CD4-positive, CD25-positive, alpha-beta regulatory T cell (primary cell): ENCODE measurements at regions not wholly inside any gene's neighbourhood (a gene's known extent, or its start where the extent isn't known, plus 50 kb on each side); places are given as distances from the start of the nearest gene placed in this dataset.

ENCODE experiments used
- ATAC-seq, 2 donors: fragments of 150-1000 bp; cut with Tn5 transposase; one replicate each; pipeline ENCODE4 v1.10.0; 2021; ENCODE audit warnings: low read depth in 2 of 2, moderate number of reproducible peaks in 2 of 2, moderate library complexity in 1 of 2
- DNase-seq, 3 donors: peaks; one replicate each; pipeline versions ENCODE4 v3.0.0 to v3.0.0-alpha.2; 2012 to 2022; ENCODE audit warnings: mixed read lengths in 1 of 3
- H3K27ac ChIP-seq: one replicate; pipeline ENCODE4 v1.7.0; 2013; ENCODE audit warnings: mild to moderate bottlenecking, low read length; ENCODE audit not compliant: insufficient read depth, poor library complexity, severe bottlenecking
- H3K27me3 ChIP-seq: one replicate; pipeline ENCODE4 v1.7.0; 2013; ENCODE audit warnings: low read length; ENCODE audit not compliant: control insufficient read depth, insufficient read depth
- H3K36me3 ChIP-seq: one replicate; pipeline ENCODE4 v1.7.0; 2013; ENCODE audit warnings: mild to moderate bottlenecking, low read length, moderate library complexity; ENCODE audit not compliant: control insufficient read depth, insufficient read depth
- H3K4me1 ChIP-seq: 2 replicates; pipeline ENCODE4 v1.7.0; 2013; ENCODE audit warnings: mild to moderate bottlenecking, low read length; ENCODE audit not compliant: insufficient read depth, control insufficient read depth, poor library complexity, severe bottlenecking
- H3K4me3 ChIP-seq: one replicate; pipeline ENCODE4 v1.7.0; 2013; ENCODE audit warnings: low read depth, mild to moderate bottlenecking, low read length, moderate library complexity
- H3K9me3 ChIP-seq, 2 experiments: 1 replicate in 1 of 2; 2 replicates in 1 of 2; pipeline ENCODE4 v1.7.0; 2013; ENCODE audit warnings: low read length in 2 of 2, mild to moderate bottlenecking in 1 of 2, moderate library complexity in 1 of 2; ENCODE audit not compliant: control insufficient read depth in 2 of 2
- H3K27ac Mint-ChIP-seq, 3 donors: one replicate each; pipeline ENCODE4 v1.8.0; 2020 to 2022; ENCODE audit warnings: mild to moderate bottlenecking in 3 of 3, mixed read lengths in 3 of 3, moderate library complexity in 2 of 3
- H3K27me3 Mint-ChIP-seq: one replicate; pipeline ENCODE4 v1.8.0; 2022; ENCODE audit warnings: mild to moderate bottlenecking, mixed read lengths
- H3K36me3 Mint-ChIP-seq: one replicate; pipeline ENCODE4 v1.8.0; 2020; ENCODE audit warnings: mixed read lengths
- H3K4me1 Mint-ChIP-seq, 4 donors: one replicate each; pipeline ENCODE4 v1.8.0; 2020 to 2022; ENCODE audit warnings: mixed read lengths in 4 of 4, mild to moderate bottlenecking in 1 of 4
- H3K4me3 Mint-ChIP-seq, 4 donors: one replicate each; pipeline ENCODE4 v1.8.0; 2020 to 2022; ENCODE audit warnings: mild to moderate bottlenecking in 4 of 4, mixed read lengths in 4 of 4, moderate library complexity in 3 of 4
- H3K9me3 Mint-ChIP-seq, 7 donors: one replicate each; pipeline ENCODE4 v1.8.0; 2020 to 2022; ENCODE audit warnings: mixed read lengths in 7 of 7, mild to moderate bottlenecking in 3 of 7, moderate library complexity in 2 of 7

DNA sequence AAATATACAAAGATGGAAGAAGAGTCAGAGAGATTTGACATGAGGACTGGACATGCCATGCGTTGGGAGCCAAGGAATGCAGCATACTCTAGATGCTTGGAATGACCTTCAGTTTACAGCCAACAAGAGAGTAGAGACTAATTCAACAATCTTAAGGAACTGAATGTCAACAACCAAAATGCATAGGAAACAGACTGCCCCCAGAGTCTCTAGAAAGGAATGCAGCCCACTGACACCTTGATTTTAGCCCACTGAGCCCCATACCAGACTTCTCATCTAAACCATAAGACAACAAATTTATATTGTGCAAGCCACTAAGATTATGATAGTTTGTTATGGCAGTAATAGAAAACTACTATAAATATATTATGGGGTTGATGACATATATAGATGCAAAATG, 611.2 kb downstream of the RPS29 start:
- Mint-ChIP-seq H3K4me1 (no peaks in the 10 kb centered on the region), H3K4me3 (no peak overlapping the region), H3K27ac (no peak overlapping the region), H3K9me3 (peaks cover 0 to 8% (median 3%) of the 10 kb centered on the region in 7 donors), H3K27me3 (no peaks in the 10 kb centered on the region), H3K36me3 (no peaks in the 10 kb centered on the region)
- H3K36me3 ChIP-seq: no peaks in the 10 kb centered on the region
- DNase-seq (no peak), ATAC-seq (no peak)
- H3K9me3 ChIP-seq: no peaks in the 10 kb centered on the region
- no peaks in the 10 kb centered on the region for H3K27me3 ChIP-seq
- H3K4me3 ChIP-seq: no peak overlapping the region
- H3K27ac ChIP-seq: no peak overlapping the region
- H3K4me1 ChIP-seq: no peaks in the 10 kb centered on the region

GRCh38 chr14:48973151-48973550, 613.0 kb downstream of the RPS29 start:
- H3K9me3 ChIP-seq: no peaks in the 10 kb centered on the region
- no peaks in the 10 kb centered on the region for H3K36me3 Mint-ChIP-seq
- no peaks in the 10 kb centered on the region for H3K36me3 ChIP-seq
- no peaks in the 10 kb centered on the region for H3K4me1 Mint-ChIP-seq
- no peak overlapping the region for H3K4me3 ChIP-seq
- peaks cover 0 to 4% (median 0%) of the 10 kb centered on the region in 7 donors for H3K9me3 Mint-ChIP-seq
- no peaks in the 10 kb centered on the region for H3K27me3 Mint-ChIP-seq
- no peak for ATAC-seq
- no peaks in the 10 kb centered on the region for H3K27me3 ChIP-seq
- no peak overlapping the region for H3K4me3 Mint-ChIP-seq
- no peak for DNase-seq
- no peaks in the 10 kb centered on the region for H3K4me1 ChIP-seq
- no peak overlapping the region for H3K27ac ChIP-seq
- no peak overlapping the region for H3K27ac Mint-ChIP-seq

GRCh38 chr14:48970943-48971342, 615.2 kb downstream of the RPS29 start:
- Histone ChIP-seq H3K36me3 (no peaks in the 10 kb centered on the region), H3K4me1 (no peaks in the 10 kb centered on the region), H3K27ac (no peak overlapping the region), H3K27me3 (no peaks in the 10 kb centered on the region), H3K4me3 (no peak overlapping the region), H3K9me3 (no peaks in the 10 kb centered on the region)
- H3K27ac Mint-ChIP-seq: no peak overlapping the region
- peaks cover 0 to 4% (median 0%) of the 10 kb centered on the region in 7 donors for H3K9me3 Mint-ChIP-seq
- H3K27me3 Mint-ChIP-seq: no peaks in the 10 kb centered on the region
- no peak for DNase-seq
- ATAC-seq: no peak
- H3K4me1 Mint-ChIP-seq: no peaks in the 10 kb centered on the region
- no peaks in the 10 kb centered on the region for H3K36me3 Mint-ChIP-seq
- no peak overlapping the region for H3K4me3 Mint-ChIP-seq

DNA sequence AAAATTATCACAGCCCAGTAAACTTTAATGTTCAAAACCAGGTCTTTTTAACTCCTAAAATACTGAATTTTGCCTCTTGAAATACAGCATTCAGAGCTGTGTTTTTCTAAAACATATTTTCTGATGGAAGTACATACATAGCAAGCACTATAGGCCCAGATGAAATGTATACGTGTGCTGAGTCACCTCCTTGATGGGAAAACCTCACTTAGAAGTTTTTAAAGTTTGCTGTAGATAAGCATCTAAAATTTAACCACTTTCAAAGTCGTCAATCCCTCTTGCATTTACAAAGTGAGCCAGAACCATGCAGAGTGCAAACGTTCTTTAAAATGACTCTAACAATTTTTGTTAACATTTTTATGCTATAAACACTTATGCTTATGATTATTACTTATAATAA, 618.8 kb downstream of the RPS29 start:
- no peaks in the 10 kb centered on the region for H3K36me3 Mint-ChIP-seq
- H3K27ac Mint-ChIP-seq: no peak overlapping the region
- H3K27ac ChIP-seq: no peak overlapping the region
- no peaks in the 10 kb centered on the region for H3K4me1 Mint-ChIP-seq
- no peaks in the 10 kb centered on the region for H3K4me1 ChIP-seq
- no peak for DNase-seq
- no peaks in the 10 kb centered on the region for H3K27me3 ChIP-seq
- peaks cover 0 to 5% (median 0%) of the 10 kb centered on the region in 7 donors for H3K9me3 Mint-ChIP-seq
- no peaks in the 10 kb centered on the region for H3K36me3 ChIP-seq
- no peaks in the 10 kb centered on the region for H3K27me3 Mint-ChIP-seq
- no peak for ATAC-seq
- H3K4me3 ChIP-seq: no peak overlapping the region
- H3K4me3 Mint-ChIP-seq: no peak overlapping the region
- H3K9me3 ChIP-seq: no peaks in the 10 kb centered on the region

DNA sequence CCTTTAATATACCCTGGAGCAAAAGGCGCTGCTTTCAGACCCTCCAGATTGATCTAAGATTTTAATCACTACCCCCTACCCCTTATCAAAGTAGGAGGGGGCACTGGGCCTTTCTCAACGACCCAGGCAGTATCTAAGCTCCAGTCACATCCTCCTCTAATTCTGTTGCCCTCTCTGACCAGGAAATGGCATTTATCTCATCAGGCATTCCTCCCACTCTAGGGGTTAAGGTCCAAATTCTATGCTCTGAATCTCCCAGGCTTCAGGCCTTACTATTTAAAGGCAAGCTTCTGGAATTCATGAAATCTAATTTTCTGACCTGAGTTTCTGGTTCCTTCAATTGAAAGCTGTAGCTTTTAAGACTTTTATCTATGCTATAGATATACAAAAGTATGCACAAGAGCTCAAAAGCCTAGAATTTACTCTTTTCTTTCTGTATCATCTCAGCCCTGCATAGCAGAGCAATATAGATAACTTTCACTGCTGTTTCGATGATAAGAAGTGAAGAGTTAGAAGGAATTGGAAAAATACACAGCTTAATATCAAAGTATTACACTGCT, 622.9 kb downstream of the RPS29 start:
- Histone ChIP-seq H3K4me1 (no peaks in the 10 kb centered on the region), H3K4me3 (no peak overlapping the region), H3K27me3 (no peaks in the 10 kb centered on the region), H3K27ac (no peak overlapping the region), H3K36me3 (no peaks in the 10 kb centered on the region), H3K9me3 (no peaks in the 10 kb centered on the region)
- no peak overlapping the region for H3K27ac Mint-ChIP-seq
- no peaks in the 10 kb centered on the region for H3K36me3 Mint-ChIP-seq
- peaks cover 0 to 15% (median 3%) of the 10 kb centered on the region in 7 donors for H3K9me3 Mint-ChIP-seq
- ATAC-seq: no peak
- DNase-seq: no peak
- H3K4me1 Mint-ChIP-seq: no peaks in the 10 kb centered on the region
- peaks cover 4% of the 10 kb centered on the region for H3K27me3 Mint-ChIP-seq
- H3K4me3 Mint-ChIP-seq: no peak overlapping the region

DNA sequence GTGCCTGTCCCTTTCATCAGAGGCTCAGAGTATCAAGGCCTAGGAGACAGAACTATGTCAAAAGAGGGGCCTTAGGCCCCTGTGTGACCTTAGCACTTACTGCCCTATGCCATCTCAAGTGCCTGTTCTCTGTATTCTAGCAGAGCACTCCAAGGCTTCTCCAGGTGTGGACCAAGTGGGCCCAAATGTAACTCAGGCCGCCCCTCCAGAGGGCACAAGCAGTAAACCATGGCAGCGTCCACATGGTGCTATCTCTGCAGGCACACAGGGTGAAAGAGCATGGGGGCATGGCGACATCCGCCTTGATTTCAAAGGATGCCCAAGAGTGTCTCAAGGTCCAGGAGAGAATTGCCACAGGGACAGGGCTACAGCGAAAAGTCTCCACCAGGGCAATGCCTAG, 628.7 kb downstream of the RPS29 start:
- DNase-seq (no peak), ATAC-seq (no peak)
- no peaks in the 10 kb centered on the region for H3K4me1 Mint-ChIP-seq
- Histone ChIP-seq H3K9me3 (no peaks in the 10 kb centered on the region), H3K27ac (no peak overlapping the region), H3K4me1 (no peaks in the 10 kb centered on the region), H3K27me3 (no peaks in the 10 kb centered on the region), H3K36me3 (no peaks in the 10 kb centered on the region), H3K4me3 (no peak overlapping the region)
- H3K36me3 Mint-ChIP-seq: no peaks in the 10 kb centered on the region
- no peak overlapping the region for H3K27ac Mint-ChIP-seq
- H3K4me3 Mint-ChIP-seq: no peak overlapping the region
- peaks cover 0 to 10% (median 5%) of the 10 kb centered on the region in 7 donors for H3K9me3 Mint-ChIP-seq
- H3K27me3 Mint-ChIP-seq: peaks cover 8% of the 10 kb centered on the region

DNA sequence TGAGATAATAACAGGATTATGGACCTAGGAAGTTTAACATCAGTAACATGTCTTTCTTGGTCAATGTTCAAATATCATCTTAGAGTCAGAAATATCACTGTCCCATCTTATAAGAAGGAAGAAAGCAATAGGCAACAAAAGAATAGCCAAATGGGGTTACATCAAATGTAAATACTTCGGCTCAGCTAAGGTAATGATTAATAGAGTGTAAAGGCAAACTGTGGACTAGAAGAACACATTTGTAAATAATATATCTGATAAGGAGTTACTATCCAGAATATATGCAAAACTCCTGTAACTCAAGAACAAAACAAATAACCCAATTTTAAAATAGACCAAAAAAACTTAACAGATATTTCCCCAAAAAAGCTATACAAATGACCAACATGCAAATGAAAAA, 630.3 kb downstream of the RPS29 start:
- Histone ChIP-seq H3K4me3 (no peak overlapping the region), H3K27me3 (no peaks in the 10 kb centered on the region), H3K36me3 (no peaks in the 10 kb centered on the region), H3K27ac (no peak overlapping the region), H3K9me3 (no peaks in the 10 kb centered on the region), H3K4me1 (no peaks in the 10 kb centered on the region)
- H3K4me3 Mint-ChIP-seq: no peak overlapping the region
- no peak overlapping the region for H3K27ac Mint-ChIP-seq
- H3K36me3 Mint-ChIP-seq: no peaks in the 10 kb centered on the region
- peaks cover 0 to 10% (median 4%) of the 10 kb centered on the region in 7 donors for H3K9me3 Mint-ChIP-seq
- H3K27me3 Mint-ChIP-seq: peaks cover 8% of the 10 kb centered on the region
- ATAC-seq (no peak), DNase-seq (no peak)
- H3K4me1 Mint-ChIP-seq: no peaks in the 10 kb centered on the region

DNA sequence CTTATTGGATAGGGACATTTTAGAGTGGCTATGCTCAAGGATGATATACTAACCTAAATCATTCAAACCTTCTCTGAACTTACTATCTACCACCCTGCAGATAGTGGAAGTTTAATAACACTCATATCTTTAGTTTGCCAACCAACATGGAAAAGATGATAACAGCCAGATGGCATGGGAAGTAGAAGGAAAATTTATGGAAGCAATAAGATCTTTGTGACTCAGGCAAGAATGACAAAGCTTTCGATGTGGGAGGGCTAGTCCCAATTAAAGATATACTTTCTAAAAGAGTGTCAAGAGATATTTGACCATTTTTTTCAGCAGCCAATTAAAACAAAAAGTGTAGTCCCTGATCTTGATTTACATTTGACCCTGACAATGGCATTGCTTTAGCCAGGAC, 631.7 kb downstream of the RPS29 start:
- no peak overlapping the region for H3K4me3 Mint-ChIP-seq
- H3K4me1 Mint-ChIP-seq: no peaks in the 10 kb centered on the region
- H3K9me3 Mint-ChIP-seq: peaks cover 2 to 10% (median 3%) of the 10 kb centered on the region in 7 donors
- no peaks in the 10 kb centered on the region for H3K36me3 Mint-ChIP-seq
- no peak for ATAC-seq
- Histone ChIP-seq H3K4me3 (no peak overlapping the region), H3K4me1 (no peaks in the 10 kb centered on the region), H3K27me3 (no peaks in the 10 kb centered on the region), H3K9me3 (no peaks in the 10 kb centered on the region), H3K27ac (no peak overlapping the region), H3K36me3 (no peaks in the 10 kb centered on the region)
- DNase-seq: no peak
- peaks cover 8% of the 10 kb centered on the region for H3K27me3 Mint-ChIP-seq
- no peak overlapping the region for H3K27ac Mint-ChIP-seq
